ENCODE measurements at regions not wholly inside any gene's neighbourhood (a gene's known extent, or its start where the extent isn't known, plus 50 kb on each side); places are given as distances from the start of the nearest gene placed in this dataset.

- no peak for TF ChIP-seq SMC3 (IDR thresholded peaks at IDR 0.05; ENCODE audit: low read depth, low read length)
- no peak for TF ChIP-seq CTCF (conservative IDR thresholded peaks at IDR 0.05; ENCODE audit: low read depth, low read length)
- TF ChIP-seq POLR2A (IDR thresholded peaks at IDR 0.05; ENCODE audit: low read depth, low read length), result no peak
- TF ChIP-seq RAD21 (IDR thresholded peaks at IDR 0.05; ENCODE audit: low read length), result no peak
- no peak for TF ChIP-seq USF2 (IDR thresholded peaks at IDR 0.05; ENCODE audit: low read depth, low read length)
- TF ChIP-seq MXI1 (IDR thresholded peaks at IDR 0.05; ENCODE audit: borderline replicate concordance, low read depth, low read length), result no peak
- no peak for TF ChIP-seq MAFK (IDR thresholded peaks at IDR 0.05; ENCODE audit: low read depth, low read length)
- no peak for TF ChIP-seq ELK1 (IDR thresholded peaks at IDR 0.05; ENCODE audit: borderline replicate concordance, low read depth, low read length)
- no peak for TF ChIP-seq CHD1 (IDR thresholded peaks at IDR 0.05; ENCODE audit: low read depth, low read length)
- TF ChIP-seq RFX5 (IDR thresholded peaks at IDR 0.05; ENCODE audit: low read depth, low read length), result no peak
Measured at GRCh38 chr10:61296161-61296560, 157.0 kb downstream of the TMEM26 start.
